Kidney tubule cell (primary cell): ENCODE measurements at regions not wholly inside any gene's neighbourhood (a gene's known extent, or its start where the extent isn't known, plus 50 kb on each side); places are given as distances from the start of the nearest gene placed in this dataset.
"Not testable (repeated sequence)": the region's sequence is repeated elsewhere in the genome, so short reads cannot be mapped to it uniquely, and the experiment has no call there.

Experiments
- DNase-seq: peaks from one replicate; pipeline ENCODE4 v3.0.0-alpha.2; 2018; ENCODE audit warnings: low spot score

- DNase-seq: no peak
These were observed 82.7 kb upstream of the PCDH8 start for GRCh38 chr13:52931131-52931530.

- DNase-seq: no peak
These were observed 81.4 kb upstream of the PCDH8 start for GRCh38 chr13:52929846-52930245.

GRCh38 chr13:52926971-52927370, 78.5 kb upstream of the PCDH8 start:
- DNase-seq: peak; percentile 34

GRCh38 chr13:52925775-52926285, 77.4 kb upstream of the PCDH8 start:
- no peak for DNase-seq

GRCh38 chr13:52925251-52925650, 76.8 kb upstream of the PCDH8 start:
- DNase-seq: peak; percentile 43

- DNase-seq: no peak
These were observed 76.1 kb upstream of the PCDH8 start for GRCh38 chr13:52924289-52925148.

- DNase-seq: no peak
These were observed 74.5 kb upstream of the PCDH8 start for GRCh38 chr13:52922961-52923360.

- no peak for DNase-seq
These were observed 72.8 kb upstream of the PCDH8 start for GRCh38 chr13:52921194-52921593.

GRCh38 chr13:52916486-52916990, 68.1 kb upstream of the PCDH8 start:
- no peak for DNase-seq

- no peak for DNase-seq
These were observed 62.9 kb upstream of the PCDH8 start for GRCh38 chr13:52911340-52911739.

GRCh38 chr13:52910318-52910717, 61.9 kb upstream of the PCDH8 start:
- not testable (repeated sequence) for DNase-seq

GRCh38 chr13:52906122-52906903, 57.9 kb upstream of the PCDH8 start:
- DNase-seq: no peak

- no peak for DNase-seq
These were observed 57.3 kb upstream of the PCDH8 start for GRCh38 chr13:52905701-52906100.

GRCh38 chr13:52903320-52903719, 54.9 kb upstream of the PCDH8 start:
- DNase-seq: no peak

- DNase-seq: no peak
These were observed 50.8 kb upstream of the PCDH8 start for GRCh38 chr13:52899206-52899605.
